GM19035 (cell line): ENCODE measurements at regions not wholly inside any gene's neighbourhood (a gene's known extent, or its start where the extent isn't known, plus 50 kb on each side); places are given as distances from the start of the nearest gene placed in this dataset.
"Not testable (repeated sequence)": the region's sequence is repeated elsewhere in the genome, so short reads cannot be mapped to it uniquely, and the experiment has no call there.

Experiments used
- ATAC-seq: cut with Tn5 transposase; IDR thresholded peaks from one replicate; pipeline ENCODE4 v1.9.1; 2021; ENCODE audit not compliant: unreplicated experiment

DNA sequence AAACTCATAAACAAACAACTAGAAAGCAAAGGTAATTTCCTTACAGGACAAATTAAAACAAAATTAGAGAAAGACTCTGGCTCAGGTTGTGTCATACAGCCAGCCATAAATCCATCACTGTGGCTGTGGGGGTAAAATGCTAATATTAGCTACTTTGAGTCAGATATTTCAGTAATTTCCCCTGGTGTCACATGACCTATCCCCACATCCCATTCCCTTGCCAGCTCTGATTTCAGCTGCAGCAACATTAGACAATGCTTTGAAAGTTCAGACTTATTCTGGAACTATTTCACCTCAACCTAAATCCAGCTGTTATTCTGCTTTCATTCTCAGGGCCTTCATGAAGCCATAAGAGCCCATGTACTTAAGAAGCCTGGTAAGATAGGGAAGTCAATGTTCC lies 55.3 kb downstream of the RPL10L start:
- ATAC-seq = no peak

DNA sequence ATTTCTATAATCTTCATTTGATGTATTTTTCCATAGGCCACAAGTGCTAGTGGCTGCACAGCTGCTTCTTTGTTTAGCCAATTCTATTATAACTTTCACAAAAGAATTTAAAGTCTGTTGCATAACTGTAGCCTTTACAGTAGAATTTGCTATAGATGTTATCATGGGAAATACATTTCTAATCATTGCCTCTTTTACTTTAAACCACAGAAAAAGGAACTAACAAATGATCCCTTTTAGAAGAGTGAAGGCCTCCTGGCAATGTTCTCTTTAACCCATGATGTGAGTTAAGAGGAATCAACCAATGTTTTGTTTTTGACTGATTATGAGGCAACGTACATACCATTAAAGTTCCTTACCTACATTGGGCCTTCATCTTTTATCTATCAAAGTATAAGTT lies 68.8 kb downstream of the RPL10L start:
- ATAC-seq = no peak

DNA sequence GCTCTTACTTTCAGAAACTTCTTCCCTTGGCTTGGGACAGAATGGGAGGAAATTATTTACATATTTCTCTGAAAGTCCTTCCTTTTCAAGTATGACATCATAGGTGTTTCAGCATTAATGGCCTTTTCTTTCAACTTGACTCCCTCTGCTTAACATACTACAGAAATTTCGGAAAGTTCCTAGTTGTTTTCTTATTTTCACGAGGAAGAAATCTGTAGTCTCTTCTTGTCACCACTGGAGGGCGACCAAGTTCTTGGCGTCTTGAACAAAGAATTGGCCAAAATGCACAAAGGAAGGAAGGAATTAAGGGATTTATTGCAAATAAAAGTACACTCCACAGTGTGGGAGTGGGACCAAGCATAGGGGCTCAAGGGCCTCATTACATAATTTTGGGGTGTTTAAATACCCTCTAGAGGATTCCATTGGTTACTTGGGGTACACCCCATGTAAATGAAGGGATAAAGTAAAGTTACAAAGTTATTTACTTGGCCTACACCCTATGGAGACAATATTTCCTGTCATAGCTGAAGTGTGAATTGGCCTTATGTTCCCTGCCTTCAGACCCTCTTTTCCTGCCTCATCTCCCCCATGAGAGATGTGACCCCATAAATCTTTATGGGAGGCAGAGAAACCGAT lies 70.4 kb downstream of the RPL10L start:
- no peak for ATAC-seq

DNA sequence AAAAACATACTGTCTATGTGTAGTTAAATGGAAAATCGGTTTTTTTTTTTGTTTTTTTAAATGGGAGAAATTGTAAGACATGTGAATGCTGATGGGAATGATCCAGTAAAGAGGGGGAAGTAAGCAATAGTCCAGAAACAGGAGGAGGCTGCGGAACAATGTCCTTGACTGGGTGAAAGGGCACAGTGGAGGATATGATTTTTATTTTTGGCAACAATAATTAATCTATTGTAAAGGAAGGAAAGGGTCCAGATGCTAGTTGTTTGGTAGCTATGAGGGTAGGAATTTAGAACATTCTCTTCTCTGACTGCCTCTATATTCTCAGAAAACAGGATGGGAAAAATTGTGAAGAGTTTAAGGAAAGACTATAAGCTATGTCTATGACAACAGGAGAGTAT lies 76.6 kb downstream of the RPL10L start:
- ATAC-seq = no peak

DNA sequence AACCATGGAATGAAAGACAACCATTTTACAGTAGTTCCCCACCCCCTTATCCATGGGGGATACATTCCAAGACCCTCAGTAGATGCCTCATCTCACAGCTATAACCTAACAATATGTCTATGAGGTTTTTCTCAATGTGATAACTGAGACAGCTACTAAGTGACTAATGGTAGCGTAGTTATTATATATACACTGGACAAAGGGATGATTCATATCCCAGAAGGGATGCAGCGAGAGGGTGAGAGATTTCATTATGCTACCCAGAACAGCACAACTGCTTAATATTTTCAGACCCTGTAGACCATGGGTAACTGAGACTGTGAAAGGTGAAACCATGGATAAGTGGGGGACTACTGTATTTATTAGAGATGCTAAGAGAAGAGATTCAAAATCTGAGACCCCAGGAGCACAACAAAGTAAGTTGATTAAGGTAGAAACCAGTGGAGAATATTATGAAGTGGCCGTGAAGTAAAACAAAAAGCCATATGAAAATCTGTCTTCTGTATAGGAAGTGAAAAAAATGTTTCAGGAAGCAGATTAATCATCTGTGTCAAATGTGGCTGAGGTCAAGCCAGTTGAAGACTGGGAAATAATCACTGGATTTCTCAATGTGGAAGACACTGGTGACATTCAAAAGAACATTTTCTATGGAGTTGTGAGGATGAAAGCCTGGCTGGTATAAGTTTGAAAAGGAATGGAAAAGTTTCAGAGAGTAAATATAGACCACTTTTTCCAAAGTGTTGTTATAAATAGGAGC lies 77.2 kb downstream of the RPL10L start:
- no peak for ATAC-seq

DNA sequence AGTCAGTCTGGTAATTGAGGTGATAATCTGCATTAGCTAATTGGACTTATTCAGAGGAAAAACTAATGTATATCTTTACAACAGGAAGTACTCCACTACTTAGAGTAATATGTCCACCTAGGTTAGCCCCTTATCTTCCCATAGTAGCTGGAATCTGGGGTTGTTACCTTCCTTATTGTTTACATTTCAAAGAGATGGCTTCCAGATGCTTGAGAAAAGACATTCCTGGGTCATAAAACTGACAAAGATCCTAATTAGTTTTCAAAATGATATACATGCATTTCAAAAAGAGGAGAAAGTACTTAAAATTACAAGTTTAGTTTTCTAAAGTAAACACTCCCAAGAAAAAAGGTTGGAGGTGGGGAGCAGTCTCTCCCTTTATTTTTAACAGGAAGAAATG lies 78.1 kb downstream of the RPL10L start:
- no peak for ATAC-seq

DNA sequence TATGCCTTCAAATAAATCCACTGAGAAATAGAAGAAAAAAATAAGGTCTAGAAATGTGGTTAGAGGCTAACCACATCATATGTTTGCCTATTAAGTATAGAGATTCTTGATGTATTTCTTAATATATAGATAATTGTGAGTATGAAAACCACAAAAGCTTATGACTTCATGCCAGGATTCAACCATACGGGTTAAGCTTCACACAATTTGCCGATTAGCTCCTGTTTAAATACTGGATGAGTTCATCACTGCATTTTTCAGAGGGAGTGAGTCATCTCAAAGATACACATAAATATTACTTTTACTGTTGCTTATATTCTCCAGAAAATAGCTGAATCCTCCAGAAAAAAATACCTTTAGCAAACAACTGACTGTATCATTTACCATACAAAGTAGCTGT lies 79.6 kb downstream of the RPL10L start:
- ATAC-seq = no peak

DNA sequence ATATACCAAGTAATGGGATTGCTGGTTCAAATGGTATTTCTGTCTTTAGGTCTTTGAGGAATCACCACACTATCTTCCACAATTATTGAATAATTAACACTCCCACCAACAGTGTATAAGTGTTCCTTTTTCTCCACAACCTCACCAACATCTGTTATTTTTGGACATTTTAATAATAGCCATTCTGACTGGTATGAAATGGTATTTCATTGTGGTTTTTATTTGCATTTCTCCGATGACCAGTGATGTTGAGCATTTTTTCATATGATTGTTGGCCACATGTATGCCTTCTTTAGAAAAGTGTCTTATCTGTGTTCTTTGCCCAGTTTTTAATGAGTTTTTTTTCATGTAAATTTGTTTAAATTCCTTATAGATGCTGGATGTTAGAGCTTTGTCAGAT lies 83.4 kb downstream of the RPL10L start:
- ATAC-seq = not testable (repeated sequence)

DNA sequence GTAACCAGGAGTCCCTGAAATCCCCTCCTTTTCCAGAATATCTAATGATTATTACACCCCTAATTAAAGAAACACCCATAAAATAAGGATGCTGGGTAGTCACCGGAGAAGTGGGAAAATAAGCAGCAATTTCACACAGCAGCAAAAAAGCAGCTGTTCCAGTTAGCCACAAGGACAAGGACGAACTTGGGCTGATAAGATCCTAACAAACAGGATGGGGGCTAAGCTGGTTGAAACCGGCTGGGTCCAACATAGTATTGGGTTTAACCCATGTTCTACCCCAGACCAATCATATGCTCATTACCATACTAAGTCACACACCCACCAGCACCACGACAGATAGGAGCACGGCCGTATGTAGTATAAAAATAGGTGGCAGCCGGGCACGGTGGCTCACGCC lies 100.7 kb downstream of the RPL10L start:
- no peak for ATAC-seq

DNA sequence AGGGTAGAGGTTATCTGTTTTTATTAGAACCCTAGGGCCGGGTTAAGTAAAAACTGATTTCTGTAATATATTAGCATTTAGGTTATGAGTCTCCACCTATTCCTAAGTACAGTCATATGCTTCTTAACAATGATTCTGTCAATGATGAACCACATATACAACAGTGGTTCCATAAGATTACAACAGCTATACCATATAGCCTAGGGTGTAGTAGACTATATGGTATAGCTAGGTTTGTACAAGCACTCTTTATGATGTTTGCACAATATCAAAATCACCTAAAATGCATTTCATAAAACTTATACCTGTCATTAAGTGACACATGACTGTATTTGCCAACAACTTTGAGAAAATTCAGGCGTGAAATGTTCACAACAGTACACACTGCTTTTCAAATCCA lies 110.6 kb downstream of the RPL10L start:
- no peak for ATAC-seq

DNA sequence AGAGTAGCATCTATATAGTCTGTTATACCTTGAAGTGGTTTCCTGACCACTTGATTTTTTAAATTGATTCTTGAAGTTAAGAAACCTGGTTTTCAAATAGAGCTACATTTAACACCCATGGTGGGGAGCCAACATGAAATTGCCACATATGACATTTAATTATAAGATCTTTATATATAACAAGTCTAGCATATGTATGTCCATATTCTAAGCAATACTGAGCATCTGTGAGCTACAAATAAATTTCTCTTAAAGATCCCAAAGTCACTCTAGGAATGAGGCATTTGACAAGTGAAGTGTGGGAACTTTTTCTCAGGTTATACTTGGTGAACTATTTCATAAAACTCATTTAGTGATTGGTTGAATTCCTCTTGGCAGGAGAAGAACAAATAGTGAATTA lies 132.5 kb downstream of the RPL10L start:
- ATAC-seq = no peak

DNA sequence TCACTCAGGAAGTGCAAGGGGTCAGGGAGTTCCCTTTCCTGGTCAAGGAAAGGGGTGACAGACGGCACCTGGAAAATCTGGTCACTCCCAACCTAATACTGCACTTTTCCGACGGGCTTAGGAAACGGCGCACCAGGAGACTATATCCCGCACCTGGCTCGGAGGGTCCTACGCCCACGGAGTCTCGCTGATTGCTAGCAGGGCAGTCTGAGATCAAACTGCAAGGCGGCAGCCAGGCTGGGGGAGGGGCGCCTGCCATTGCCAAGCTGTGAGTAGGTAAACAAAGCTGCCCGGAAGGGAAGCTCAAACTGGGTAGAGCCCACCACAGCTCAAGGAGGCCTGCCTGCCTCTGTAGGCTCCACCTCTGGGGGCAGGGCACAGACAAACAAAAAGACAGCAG lies 142.8 kb downstream of the RPL10L start:
- not testable (repeated sequence) for ATAC-seq

DNA sequence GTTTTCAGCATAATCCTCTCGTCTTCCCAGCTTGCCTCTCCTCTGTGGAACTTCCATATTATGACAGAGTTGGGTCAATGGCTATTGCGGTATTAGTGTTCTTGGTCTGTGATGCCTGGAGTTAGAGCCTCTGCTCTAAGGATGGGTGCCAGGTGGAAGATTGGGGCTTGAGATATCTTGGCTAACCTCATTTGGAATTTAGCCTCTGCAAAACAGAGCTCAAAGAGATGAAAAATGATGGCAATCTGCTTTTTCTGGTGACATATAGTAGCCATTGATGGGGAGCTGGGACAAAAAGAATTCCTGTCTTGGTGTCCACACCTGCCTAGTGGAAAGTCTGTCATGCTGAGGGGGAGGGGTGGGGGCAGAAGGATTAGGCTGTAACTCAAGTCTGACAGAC lies 152.1 kb downstream of the RPL10L start:
- ATAC-seq = no peak

DNA sequence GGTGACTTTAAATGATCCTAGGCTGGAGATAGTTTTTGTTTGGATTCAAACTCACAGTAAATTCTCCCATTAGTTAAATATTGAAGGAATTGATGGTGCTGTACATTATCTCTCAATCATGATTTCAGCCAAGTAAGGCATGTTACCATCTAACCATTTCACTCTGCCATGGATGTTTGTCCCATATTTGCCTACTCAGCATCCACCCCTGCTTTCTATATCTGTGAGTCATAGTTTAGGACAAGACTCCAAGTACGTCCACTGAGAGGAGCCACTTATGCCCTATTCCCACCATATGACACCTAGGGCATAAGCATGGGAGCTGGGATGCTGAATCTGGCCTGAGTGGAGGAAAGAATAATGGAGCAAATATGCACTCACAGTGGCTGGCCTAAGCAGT lies 155.2 kb downstream of the RPL10L start:
- ATAC-seq = no peak

DNA sequence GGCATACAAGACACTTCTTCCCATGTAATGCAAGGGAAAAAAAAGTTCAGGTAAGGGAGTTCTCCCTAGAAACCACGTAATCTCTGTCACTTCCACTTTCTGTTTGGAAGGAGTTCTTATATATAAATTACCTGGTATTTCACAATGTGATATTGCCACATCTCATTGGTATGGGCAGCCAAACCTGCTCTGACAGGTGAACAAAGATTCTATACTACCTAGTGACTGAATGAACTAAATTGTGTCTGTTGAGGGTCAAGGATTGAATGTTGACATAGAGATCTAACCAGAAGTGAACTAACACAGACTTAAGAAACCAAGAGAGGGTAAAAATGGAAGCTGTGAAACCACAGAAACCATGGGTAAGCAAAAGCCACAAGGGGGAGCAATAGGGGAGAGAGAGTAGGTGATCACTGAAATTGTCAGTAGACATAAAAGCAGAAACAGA lies 161.3 kb downstream of the RPL10L start:
- ATAC-seq = peak; percentile 74

DNA sequence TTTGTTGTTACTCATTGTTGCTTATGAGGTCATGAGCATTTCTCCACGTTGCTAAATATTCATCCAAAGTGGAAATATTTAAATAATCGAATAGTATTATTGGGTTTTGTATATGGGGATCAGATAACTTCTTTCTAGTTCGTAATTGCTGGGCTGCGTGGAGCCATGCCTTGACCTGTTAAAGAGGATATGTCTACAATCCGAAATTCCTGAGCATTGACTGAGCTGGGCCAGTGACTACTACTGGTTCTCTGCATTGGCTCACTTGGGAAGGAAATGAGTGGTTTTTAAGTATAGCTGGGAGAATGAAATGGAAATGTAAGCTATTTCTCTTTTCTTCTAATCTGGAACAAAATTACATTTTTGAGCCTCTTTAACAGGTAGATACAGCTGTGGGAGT lies 163.2 kb downstream of the RPL10L start:
- ATAC-seq = no peak

DNA sequence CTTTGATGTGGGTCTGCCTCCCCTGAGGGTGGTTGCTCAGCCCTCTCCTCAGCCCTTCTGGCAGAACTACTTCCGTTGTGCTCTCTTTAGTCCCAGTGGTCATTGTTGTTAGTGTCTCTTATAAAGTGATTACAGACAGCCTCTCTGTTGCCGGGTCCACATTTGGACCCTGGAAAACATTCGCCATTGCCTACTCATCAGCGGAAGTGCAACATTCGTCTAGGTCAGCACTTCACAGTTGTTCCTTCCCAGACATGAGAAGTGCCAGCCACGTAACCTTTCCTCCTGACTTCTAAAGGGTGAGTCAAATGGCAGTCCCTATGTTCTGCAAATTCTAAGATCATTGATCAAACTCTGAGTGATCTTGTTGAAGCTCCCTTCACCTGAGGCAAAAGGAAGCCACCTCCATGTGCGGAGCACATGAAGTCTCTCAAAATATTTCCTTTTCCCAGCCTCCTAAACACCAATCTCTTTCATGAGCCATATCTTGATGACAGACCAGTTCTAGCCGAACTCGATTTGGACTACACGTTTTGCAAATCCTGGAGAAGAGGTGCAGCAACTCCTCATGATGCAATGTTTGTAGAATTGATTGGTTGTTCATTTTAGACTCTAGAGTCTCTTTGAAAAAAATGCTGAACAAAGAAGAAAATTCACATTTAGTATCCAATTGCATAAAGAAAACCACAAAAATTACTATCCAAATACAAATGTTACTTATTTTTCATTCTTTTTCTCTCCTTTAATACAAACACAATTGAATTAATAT lies 163.8 kb downstream of the RPL10L start:
- ATAC-seq = no peak

DNA sequence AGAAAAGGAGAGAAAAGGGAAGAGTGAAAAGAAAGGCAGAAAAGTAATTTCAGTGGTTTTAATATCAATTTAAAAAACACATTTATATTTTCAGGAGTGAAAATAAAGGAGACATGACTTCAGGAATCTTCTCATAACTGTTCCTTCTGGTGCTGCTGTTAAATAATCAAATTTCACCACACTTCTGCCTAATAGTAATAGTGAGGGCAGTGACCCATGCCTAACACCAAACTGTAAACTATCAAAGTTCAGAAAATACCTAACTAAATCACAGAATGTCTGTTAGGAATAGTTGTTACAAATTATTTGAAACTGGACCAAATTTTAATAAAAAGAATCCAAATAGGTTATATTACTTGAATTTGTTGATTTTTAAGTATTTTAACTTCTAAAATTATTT lies 169.4 kb downstream of the RPL10L start:
- ATAC-seq = no peak

DNA sequence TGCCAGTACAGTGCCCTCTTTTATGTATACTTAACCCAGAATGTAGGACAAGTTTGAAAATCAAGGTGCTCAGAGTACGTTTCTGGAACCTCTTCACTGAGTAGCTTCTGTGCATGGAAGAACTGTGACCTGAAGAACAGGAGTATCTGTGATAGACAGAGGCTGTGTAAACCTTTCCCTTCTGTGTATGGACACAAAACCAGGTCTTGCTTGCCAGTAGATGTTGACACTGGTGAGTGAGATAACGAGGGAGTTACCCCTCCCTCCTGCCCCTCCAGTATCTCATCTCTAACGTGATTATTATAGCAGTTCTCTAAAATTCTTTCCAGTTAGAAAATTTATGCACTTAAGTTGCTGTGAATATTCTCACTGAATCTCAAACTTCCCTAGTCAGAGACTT lies 170.8 kb downstream of the RPL10L start:
- ATAC-seq = no peak

DNA sequence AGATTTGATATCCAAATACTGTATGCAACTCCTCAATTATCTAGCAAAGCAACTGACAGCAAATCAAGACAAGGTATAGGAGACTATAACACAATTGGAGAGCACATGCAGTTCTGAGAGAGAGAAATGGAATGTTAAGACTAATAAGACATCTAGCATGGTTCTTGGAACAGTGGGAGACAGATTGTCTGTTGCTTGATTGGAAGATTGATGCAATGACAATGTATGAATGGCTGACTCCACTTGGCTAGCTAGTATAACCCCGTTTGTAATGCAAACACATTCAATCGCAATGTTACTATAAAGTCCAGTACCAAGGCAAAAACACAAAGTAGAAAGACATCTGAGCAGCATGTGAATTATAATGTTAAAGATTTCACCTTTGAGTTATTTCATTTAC lies 179.3 kb downstream of the RPL10L start:
- ATAC-seq = no peak

DNA sequence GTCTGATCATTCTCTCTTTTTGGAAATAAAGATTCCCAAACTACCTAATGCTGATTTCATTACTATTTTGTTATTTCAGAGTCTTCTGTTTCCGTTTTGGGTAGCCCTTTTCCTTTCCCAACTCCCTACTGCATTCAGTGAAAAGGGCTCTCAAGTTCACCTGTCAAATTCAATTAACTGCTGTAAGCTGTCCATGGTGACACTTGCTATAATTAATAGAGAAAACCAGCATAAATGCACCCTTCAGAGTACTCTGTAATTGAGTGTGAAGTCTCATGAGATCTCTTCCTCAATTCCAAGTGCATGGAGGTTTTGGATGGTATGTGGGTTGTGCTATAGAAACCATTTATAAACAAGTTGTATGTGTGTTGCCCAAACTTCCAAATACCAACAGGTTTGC lies 187.2 kb downstream of the RPL10L start:
- ATAC-seq = no peak

DNA sequence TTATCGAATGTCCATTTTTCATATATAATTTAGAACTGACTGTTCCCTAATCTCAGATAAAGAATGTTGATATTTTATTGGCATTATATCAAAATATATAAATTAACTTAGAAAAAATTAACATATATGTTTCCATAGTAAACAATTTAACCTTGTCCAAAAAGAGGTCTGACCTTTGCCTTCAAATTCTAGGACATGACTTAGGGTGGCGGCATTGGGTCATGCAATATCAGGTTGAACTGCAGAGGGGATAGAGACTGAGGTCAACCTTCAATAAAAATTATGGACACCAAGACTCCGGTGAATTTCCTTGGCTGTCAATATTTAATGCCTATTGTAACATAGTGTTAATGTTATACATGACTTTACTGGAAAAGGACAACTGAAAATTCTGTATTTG lies 199.8 kb downstream of the RPL10L start:
- ATAC-seq = no peak
